CD14-positive monocyte (primary cell): ENCODE measurements at regions not wholly inside any gene's neighbourhood (a gene's known extent, or its start where the extent isn't known, plus 50 kb on each side); places are given as distances from the start of the nearest gene placed in this dataset.

Source experiments
- DNase-seq, 3 donors: peaks; one replicate each; pipeline ENCODE4 v3.0.0-alpha.2; 2011 to 2022
- H2AFZ ChIP-seq: 2 replicates; pipeline ENCODE4 v1.6.0; 2012; ENCODE audit warnings: mild to moderate bottlenecking, low read depth, low read length, inconsistent platforms; ENCODE audit not compliant: insufficient read depth, poor library complexity, severe bottlenecking
- H3K27ac ChIP-seq, 2 donors: 1 replicate in 1 of 2; 2 replicates in 1 of 2; pipeline ENCODE4 v1.5.1; 2012 to 2013; ENCODE audit warnings: low read length in 2 of 2, control low read depth in 1 of 2, inconsistent platforms in 1 of 2, low read depth in 1 of 2, mild to moderate bottlenecking in 1 of 2
- H3K27me3 ChIP-seq, 2 donors: one replicate each; pipeline versions ENCODE4 v1.6.0 to v1.6.1; 2011 to 2013; ENCODE audit warnings: low read length in 2 of 2; ENCODE audit not compliant: control insufficient read depth in 2 of 2, insufficient read depth in 2 of 2
- H3K36me3 ChIP-seq, 2 donors: replicated peaks in 1 of 2; 1 replicate in 1 of 2; 2 replicates in 1 of 2; pipeline versions ENCODE4 v1.5.1 to v1.6.1; 2012 to 2013; ENCODE audit warnings: low read length in 2 of 2, control low read depth in 1 of 2, inconsistent platforms in 1 of 2, mild to moderate bottlenecking in 1 of 2; ENCODE audit not compliant: insufficient read depth in 2 of 2, control insufficient read depth in 1 of 2
- H3K4me1 ChIP-seq, 2 donors: 1 replicate in 1 of 2; 2 replicates in 1 of 2; pipeline versions ENCODE4 v1.5.1 to v1.6.1; 2012 to 2013; ENCODE audit warnings: low read length in 2 of 2, control low read depth in 1 of 2, inconsistent platforms in 1 of 2, mild to moderate bottlenecking in 1 of 2, moderate library complexity in 1 of 2; ENCODE audit not compliant: insufficient read depth in 2 of 2, control insufficient read depth in 1 of 2
- H3K4me2 ChIP-seq: replicated peaks from 2 replicates; pipeline ENCODE3; 2012; ENCODE audit warnings: low read length, moderate library complexity, mild to moderate bottlenecking; ENCODE audit not compliant: poor library complexity, severe bottlenecking; ENCODE audit errors: extremely low read depth
- H3K4me3 ChIP-seq, 3 experiments: fragments of 200-600 bp in 1 of 3; sonication (generic) in 1 of 3; replicated peaks in 1 of 3; 1 replicate in 2 of 3; 2 replicates in 1 of 3; pipeline ENCODE4 v1.5.1; 2011 to 2013; ENCODE audit warnings: low read length in 3 of 3, mild to moderate bottlenecking in 3 of 3, control low read depth in 2 of 3, low read depth in 2 of 3, inconsistent platforms in 1 of 3, moderate library complexity in 1 of 3
- H3K79me2 ChIP-seq: 2 replicates; pipeline ENCODE4 v1.6.0; 2012; ENCODE audit warnings: mild to moderate bottlenecking, control low read depth, inconsistent platforms, low read length, moderate library complexity; ENCODE audit not compliant: insufficient read depth
- H3K9ac ChIP-seq: 2 replicates; pipeline ENCODE4 v1.6.0; 2017; ENCODE audit warnings: low read length, mild to moderate bottlenecking; ENCODE audit not compliant: insufficient read depth, poor library complexity, severe bottlenecking
- H3K9me3 ChIP-seq, 2 donors: replicated peaks in 1 of 2; 1 replicate in 1 of 2; 2 replicates in 1 of 2; pipeline versions ENCODE4 v1.5.1 to v1.6.1; 2012 to 2013; ENCODE audit warnings: low read length in 2 of 2, control low read depth in 1 of 2; ENCODE audit not compliant: control insufficient read depth in 1 of 2, insufficient read depth in 1 of 2
- H4K20me1 ChIP-seq: 2 replicates; pipeline ENCODE4 v1.6.0; 2012; ENCODE audit warnings: mild to moderate bottlenecking, low read length, control low read depth, moderate library complexity; ENCODE audit not compliant: insufficient read depth
- H3K27ac Mint-ChIP-seq, 7 donors: one replicate each; pipeline ENCODE4 v1.8.0; 2020; ENCODE audit warnings: mild to moderate bottlenecking in 7 of 7, mixed read lengths in 7 of 7, moderate library complexity in 6 of 7, inconsistent platforms in 2 of 7
- H3K27me3 Mint-ChIP-seq, 3 donors: one replicate each; pipeline ENCODE4 v1.8.0; 2021 to 2022; ENCODE audit warnings: low read depth in 3 of 3, mild to moderate bottlenecking in 3 of 3, mixed read lengths in 3 of 3, moderate library complexity in 3 of 3, inconsistent platforms in 1 of 3
- H3K36me3 Mint-ChIP-seq, 2 donors: one replicate each; pipeline ENCODE4 v1.8.0; 2020; ENCODE audit warnings: mixed read lengths in 2 of 2, inconsistent platforms in 1 of 2, mild to moderate bottlenecking in 1 of 2
- H3K4me1 Mint-ChIP-seq: one replicate; pipeline ENCODE4 v1.8.0; 2020; ENCODE audit warnings: mild to moderate bottlenecking, mixed read lengths
- H3K4me3 Mint-ChIP-seq, 2 donors: one replicate each; pipeline ENCODE4 v1.8.0; 2020; ENCODE audit warnings: mild to moderate bottlenecking in 2 of 2, mixed read lengths in 2 of 2, moderate library complexity in 1 of 2
- H3K9me3 Mint-ChIP-seq, 7 donors: one replicate each; pipeline ENCODE4 v1.8.0; 2020 to 2022; ENCODE audit warnings: mixed read lengths in 7 of 7, mild to moderate bottlenecking in 6 of 7, moderate library complexity in 6 of 7, inconsistent platforms in 2 of 7
- CTCF ChIP-seq: fragments of 200-600 bp; IDR thresholded peaks from one replicate; pipeline ENCODE4 v1.8.0; 2022; ENCODE audit warnings: antibody characterized with exemption, mild to moderate bottlenecking
- WGBS: methylation state at CpG from one replicate; pipeline ENCODE4 v1.1.5; 2013; ENCODE audit warnings: missing lambda C conversion rate; ENCODE audit not compliant: insufficient coverage; 5-methylcytosine and 5-hydroxymethylcytosine counted together
- intact Hi-C, 2 donors: fragments of 100-400 bp; cut with micrococcal nuclease; formaldehyde crosslinking; loops; one replicate each; pipeline versions ENCODE4 v1.15.0 to v1.15.1; 2023

DNA sequence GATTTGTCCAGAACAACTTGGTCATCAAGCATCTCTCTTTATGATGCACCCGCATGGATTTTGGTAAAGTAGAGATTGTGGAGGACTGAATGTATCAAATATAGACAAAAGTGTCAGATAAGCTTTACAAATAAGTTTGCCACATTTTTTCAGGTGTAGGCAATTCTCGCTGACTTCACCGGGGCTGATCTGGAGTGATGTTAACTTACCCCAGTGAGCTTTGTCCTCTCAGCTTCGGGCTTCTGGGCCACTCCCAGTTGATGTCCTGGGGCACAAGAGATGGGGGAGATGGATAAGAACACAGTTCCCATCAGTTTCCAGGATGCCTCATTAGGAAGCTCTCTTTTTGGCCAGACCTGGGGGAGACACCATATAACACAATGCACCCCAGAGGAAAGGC, 117.7 kb downstream of the ETS2 start:
- no peak for TF ChIP-seq CTCF

GRCh38 chr21:38922474-38923235, 116.9 kb downstream of the ETS2 start:
- no peaks in the 10 kb centered on the region for H3K9me3 ChIP-seq
- intact Hi-C loops: no loop called here
- no peak for TF ChIP-seq CTCF
- H3K27ac Mint-ChIP-seq: no peak overlapping the region
- DNase-seq: no peak
- H3K36me3 Mint-ChIP-seq: peaks cover 3 to 4% of the 10 kb centered on the region in 2 donors
- no peaks in the 10 kb centered on the region for H4K20me1 ChIP-seq
- no peaks in the 10 kb centered on the region for H3K27me3 ChIP-seq
- H3K4me1 Mint-ChIP-seq: peaks cover 31% of the 10 kb centered on the region
- no peak overlapping the region for H3K4me2 ChIP-seq
- no peak overlapping the region for H3K9ac ChIP-seq
- H3K27me3 Mint-ChIP-seq: peaks cover 0 to 3% (median 0%) of the 10 kb centered on the region in 3 donors
- H3K9me3 Mint-ChIP-seq: peaks cover 0 to 5% (median 0%) of the 10 kb centered on the region in 7 donors
- no peak overlapping the region for H3K4me3 ChIP-seq
- H3K27ac ChIP-seq: no peak overlapping the region
- no CpG with 5 or more reads among the region's 6 CpGs for WGBS
- no peak overlapping the region for H2AFZ ChIP-seq
- H3K4me3 Mint-ChIP-seq: no peak overlapping the region
- H3K79me2 ChIP-seq: no peaks in the 10 kb centered on the region
- peaks cover 27 to 29% of the 10 kb centered on the region in 2 donors for H3K4me1 ChIP-seq
- H3K36me3 ChIP-seq: no peaks in the 10 kb centered on the region

More for the DNA sequence above, 117.7 kb downstream of the ETS2 start:
- Histone ChIP-seq H3K27me3 (no peaks in the 10 kb centered on the region), H2AFZ (no peak overlapping the region), H4K20me1 (no peaks in the 10 kb centered on the region), H3K4me1 (peaks cover 21 to 23% of the 10 kb centered on the region in 2 donors), H3K79me2 (no peaks in the 10 kb centered on the region), H3K9me3 (no peaks in the 10 kb centered on the region), H3K27ac (no peak overlapping the region), H3K4me3 (no peak overlapping the region), H3K4me2 (no peak overlapping the region), H3K36me3 (no peaks in the 10 kb centered on the region), H3K9ac (no peak overlapping the region)
- Mint-ChIP-seq H3K27ac (no peak overlapping the region), H3K4me1 (peaks cover 29% of the 10 kb centered on the region), H3K9me3 (peaks cover 0 to 5% (median 0%) of the 10 kb centered on the region in 7 donors), H3K4me3 (no peak overlapping the region), H3K36me3 (peaks cover 3 to 4% of the 10 kb centered on the region in 2 donors), H3K27me3 (peaks cover 0 to 3% (median 0%) of the 10 kb centered on the region in 3 donors)
- no peak for DNase-seq
- 100% methylated on average over 4 of the region's 4 CpGs for WGBS
- intact Hi-C loops: no loop called here
